ENCODE measurements at regions not wholly inside any gene's neighbourhood (a gene's known extent, or its start where the extent isn't known, plus 50 kb on each side); places are given as distances from the start of the nearest gene placed in this dataset.

DNA sequence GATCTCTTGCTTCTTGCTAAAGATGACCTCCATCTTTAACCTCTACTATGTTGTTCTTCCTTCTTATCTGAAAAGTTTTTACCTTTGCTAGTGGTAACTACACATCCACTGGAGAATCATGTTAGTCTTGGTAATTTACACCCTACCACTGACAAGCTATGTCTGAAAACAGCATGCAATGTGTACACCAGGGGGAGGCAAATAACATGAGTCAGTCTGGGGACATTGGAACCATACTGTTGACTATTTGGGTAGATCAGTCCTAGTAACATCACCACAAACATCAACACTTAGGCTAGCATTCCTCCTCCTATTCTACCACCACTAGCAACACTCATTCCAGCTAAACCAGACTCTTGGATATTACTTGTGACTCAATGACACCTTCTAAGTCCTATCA lies 549.0 kb downstream of the KCNT2 start:
- Histone ChIP-seq H3K9me2 (replicated peaks; ENCODE audit: control insufficient read depth, low read length) (no peaks in the 10 kb centered on the region), H3K79me2 (ENCODE audit: control insufficient read depth, low read length) (no peaks in the 10 kb centered on the region), H3K4me3 (ENCODE audit: low read length) (no peak overlapping the region), H3K36me3 (ENCODE audit: control insufficient read depth, low read length) (no peaks in the 10 kb centered on the region), H3K4me2 (ENCODE audit: low read length) (no peak overlapping the region), H4K20me1 (ENCODE audit: control insufficient read depth, insufficient read depth, low read depth, low read length) (no peaks in the 10 kb centered on the region), H3K27ac (ENCODE audit: low read depth, low read length) (no peak overlapping the region), H3K9me3 (ENCODE audit: control insufficient read depth, insufficient read depth, low read length) (no peaks in the 10 kb centered on the region), H3K4me1 (ENCODE audit: control insufficient read depth, low read length) (no peaks in the 10 kb centered on the region), H3F3A (ENCODE audit: control insufficient read depth, insufficient read depth) (no peaks in the 10 kb centered on the region), H3K27me3 (ENCODE audit: control insufficient read depth, low read length) (no peaks in the 10 kb centered on the region)
- TF ChIP-seq, protein P1, sequence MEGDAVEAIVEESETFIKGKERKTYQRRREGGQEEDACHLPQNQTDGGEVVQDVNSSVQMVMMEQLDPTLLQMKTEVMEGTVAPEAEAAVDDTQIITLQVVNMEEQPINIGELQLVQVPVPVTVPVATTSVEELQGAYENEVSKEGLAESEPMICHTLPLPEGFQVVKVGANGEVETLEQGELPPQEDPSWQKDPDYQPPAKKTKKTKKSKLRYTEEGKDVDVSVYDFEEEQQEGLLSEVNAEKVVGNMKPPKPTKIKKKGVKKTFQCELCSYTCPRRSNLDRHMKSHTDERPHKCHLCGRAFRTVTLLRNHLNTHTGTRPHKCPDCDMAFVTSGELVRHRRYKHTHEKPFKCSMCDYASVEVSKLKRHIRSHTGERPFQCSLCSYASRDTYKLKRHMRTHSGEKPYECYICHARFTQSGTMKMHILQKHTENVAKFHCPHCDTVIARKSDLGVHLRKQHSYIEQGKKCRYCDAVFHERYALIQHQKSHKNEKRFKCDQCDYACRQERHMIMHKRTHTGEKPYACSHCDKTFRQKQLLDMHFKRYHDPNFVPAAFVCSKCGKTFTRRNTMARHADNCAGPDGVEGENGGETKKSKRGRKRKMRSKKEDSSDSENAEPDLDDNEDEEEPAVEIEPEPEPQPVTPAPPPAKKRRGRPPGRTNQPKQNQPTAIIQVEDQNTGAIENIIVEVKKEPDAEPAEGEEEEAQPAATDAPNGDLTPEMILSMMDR (IDR thresholded peaks at IDR 0.05; ENCODE audit: low read depth, low read length, poor library complexity, severe bottlenecking): no peak
- TF ChIP-seq EZH2phosphoT487 (IDR thresholded peaks at IDR 0.05; ENCODE audit: borderline replicate concordance, low read length): no peak

GRCh38 chr1:196056966-196057365 lies 551.3 kb downstream of the KCNT2 start:
- Histone ChIP-seq H3K27me3 (ENCODE audit: control insufficient read depth, low read length) (no peaks in the 10 kb centered on the region), H3K79me2 (ENCODE audit: control insufficient read depth, low read length) (no peaks in the 10 kb centered on the region), H3K9me3 (ENCODE audit: control insufficient read depth, insufficient read depth, low read length) (no peaks in the 10 kb centered on the region), H3K9me2 (replicated peaks; ENCODE audit: control insufficient read depth, low read length) (no peaks in the 10 kb centered on the region), H3K4me3 (ENCODE audit: low read length) (no peak overlapping the region), H3K27ac (ENCODE audit: low read depth, low read length) (no peak overlapping the region), H3F3A (ENCODE audit: control insufficient read depth, insufficient read depth) (no peaks in the 10 kb centered on the region), H3K36me3 (ENCODE audit: control insufficient read depth, low read length) (no peaks in the 10 kb centered on the region), H3K4me1 (ENCODE audit: control insufficient read depth, low read length) (no peaks in the 10 kb centered on the region), H3K4me2 (ENCODE audit: low read length) (no peak overlapping the region), H4K20me1 (ENCODE audit: control insufficient read depth, insufficient read depth, low read depth, low read length) (no peaks in the 10 kb centered on the region)
- no peak for TF ChIP-seq EZH2phosphoT487 (IDR thresholded peaks at IDR 0.05; ENCODE audit: borderline replicate concordance, low read length)
- TF ChIP-seq, protein P1 (IDR thresholded peaks at IDR 0.05; ENCODE audit: low read depth, low read length, poor library complexity, severe bottlenecking): no peak

DNA sequence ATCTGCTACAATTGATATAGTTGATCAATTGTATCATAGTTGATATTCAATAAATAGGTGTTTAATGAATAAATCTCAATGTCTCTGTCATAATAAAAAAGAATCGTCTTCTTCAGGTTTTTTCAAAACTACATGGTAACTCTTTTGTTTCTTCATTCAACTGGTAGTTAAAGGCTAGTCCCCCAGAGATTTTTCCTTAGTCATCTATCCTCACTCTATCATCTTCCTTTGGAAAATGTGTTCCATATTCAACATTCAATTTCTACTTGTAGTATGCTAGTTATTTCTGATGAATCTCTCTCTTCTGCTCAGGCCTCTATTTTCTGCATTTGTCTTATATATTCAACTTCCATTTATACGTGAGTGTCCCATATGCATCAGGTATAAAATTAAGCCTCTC lies 558.8 kb downstream of the KCNT2 start:
- no peak overlapping the region for H3K4me2 ChIP-seq (ENCODE audit: low read length)
- H3K79me2 ChIP-seq (ENCODE audit: control insufficient read depth, low read length): no peaks in the 10 kb centered on the region
- no peaks in the 10 kb centered on the region for H3K9me3 ChIP-seq (ENCODE audit: control insufficient read depth, insufficient read depth, low read length)
- H3K36me3 ChIP-seq (ENCODE audit: control insufficient read depth, low read length): no peaks in the 10 kb centered on the region
- no peaks in the 10 kb centered on the region for H3K9me2 ChIP-seq (replicated peaks; ENCODE audit: control insufficient read depth, low read length)
- H3K4me1 ChIP-seq (ENCODE audit: control insufficient read depth, low read length): no peaks in the 10 kb centered on the region
- no peaks in the 10 kb centered on the region for H3F3A ChIP-seq (ENCODE audit: control insufficient read depth, insufficient read depth)
- TF ChIP-seq, protein P1 (IDR thresholded peaks at IDR 0.05; ENCODE audit: low read depth, low read length, poor library complexity, severe bottlenecking): no peak
- no peak for TF ChIP-seq EZH2phosphoT487 (IDR thresholded peaks at IDR 0.05; ENCODE audit: borderline replicate concordance, low read length)
- no peak overlapping the region for H3K27ac ChIP-seq (ENCODE audit: low read depth, low read length)
- no peaks in the 10 kb centered on the region for H4K20me1 ChIP-seq (ENCODE audit: control insufficient read depth, insufficient read depth, low read depth, low read length)
- no peaks in the 10 kb centered on the region for H3K27me3 ChIP-seq (ENCODE audit: control insufficient read depth, low read length)
- H3K4me3 ChIP-seq (ENCODE audit: low read length): no peak overlapping the region

DNA sequence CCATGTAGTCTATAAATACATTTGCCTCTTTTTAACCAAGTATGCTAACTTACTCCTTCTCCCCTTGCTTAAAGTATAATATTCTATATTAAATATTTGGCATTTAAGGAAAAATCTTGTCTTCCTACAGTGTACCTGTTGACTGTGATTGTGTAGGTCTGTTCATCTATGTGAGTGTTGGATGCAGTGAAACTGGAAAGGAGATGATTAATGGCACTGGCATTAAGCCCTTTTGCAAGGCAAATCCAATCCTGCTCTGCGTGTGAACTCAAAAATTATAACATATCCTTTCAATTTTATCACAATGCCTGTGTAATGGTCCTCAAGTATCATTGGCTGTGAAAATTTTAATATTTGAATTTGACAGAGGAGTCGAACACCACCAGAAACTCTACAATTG lies 565.0 kb downstream of the KCNT2 start:
- H3K79me2 ChIP-seq (ENCODE audit: control insufficient read depth, low read length): no peaks in the 10 kb centered on the region
- H3F3A ChIP-seq (ENCODE audit: control insufficient read depth, insufficient read depth): no peaks in the 10 kb centered on the region
- no peaks in the 10 kb centered on the region for H4K20me1 ChIP-seq (ENCODE audit: control insufficient read depth, insufficient read depth, low read depth, low read length)

More for the DNA sequence above, 565.0 kb downstream of the KCNT2 start:
- Histone ChIP-seq H3K4me1 (ENCODE audit: control insufficient read depth, low read length) (no peaks in the 10 kb centered on the region), H3K27ac (ENCODE audit: low read depth, low read length) (no peak overlapping the region), H3K9me2 (replicated peaks; ENCODE audit: control insufficient read depth, low read length) (no peaks in the 10 kb centered on the region), H3K4me3 (ENCODE audit: low read length) (no peak overlapping the region), H3K4me2 (ENCODE audit: low read length) (no peak overlapping the region), H3K27me3 (ENCODE audit: control insufficient read depth, low read length) (no peaks in the 10 kb centered on the region), H3K36me3 (ENCODE audit: control insufficient read depth, low read length) (no peaks in the 10 kb centered on the region), H3K9me3 (ENCODE audit: control insufficient read depth, insufficient read depth, low read length) (no peaks in the 10 kb centered on the region)
- TF ChIP-seq, protein P1 (IDR thresholded peaks at IDR 0.05; ENCODE audit: low read depth, low read length, poor library complexity, severe bottlenecking): no peak
- no peak for TF ChIP-seq EZH2phosphoT487 (IDR thresholded peaks at IDR 0.05; ENCODE audit: borderline replicate concordance, low read length)
